GM18868 (cell line): ENCODE measurements at regions not wholly inside any gene's neighbourhood (a gene's known extent, or its start where the extent isn't known, plus 50 kb on each side); places are given as distances from the start of the nearest gene placed in this dataset.
"Not testable (repeated sequence)": the region's sequence is repeated elsewhere in the genome, so short reads cannot be mapped to it uniquely, and the experiment has no call there.

ENCODE experiments used
- ATAC-seq: cut with Tn5 transposase; IDR thresholded peaks from one replicate; pipeline ENCODE4 v1.9.1; 2021; ENCODE audit warnings: mild to moderate bottlenecking, moderate library complexity; ENCODE audit not compliant: unreplicated experiment

DNA sequence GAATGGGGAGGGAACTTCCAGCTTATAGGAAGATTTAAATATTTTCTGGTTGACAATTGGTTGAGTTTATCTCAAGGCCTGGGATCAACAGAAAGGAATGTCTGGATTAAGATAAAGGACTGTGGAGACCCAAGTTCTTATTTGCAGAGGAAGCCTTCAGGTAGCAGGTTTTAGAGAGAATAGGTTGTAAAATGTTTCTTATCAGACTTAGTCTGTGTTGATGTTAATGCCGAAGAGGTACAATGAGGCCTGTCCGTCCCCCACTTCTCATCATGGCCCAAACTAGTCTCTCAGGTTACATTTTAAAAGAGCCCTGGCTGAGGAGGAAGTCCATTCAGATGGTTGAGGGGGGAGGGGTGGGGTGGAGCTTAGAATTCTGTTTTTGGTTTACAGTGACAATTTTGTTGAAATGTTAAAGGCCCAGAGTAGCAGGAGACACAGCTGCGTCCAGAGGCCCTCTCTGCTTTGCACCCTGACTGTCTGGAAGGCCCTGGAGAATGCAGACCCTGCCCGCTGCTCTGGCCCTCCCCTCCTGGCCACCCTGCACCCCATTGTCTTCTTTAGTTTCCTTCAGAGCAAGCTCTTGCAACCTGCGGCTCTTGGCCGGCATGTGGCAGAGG lies 672.5 kb upstream of the TMEM132C start:
- ATAC-seq, result no peak

DNA sequence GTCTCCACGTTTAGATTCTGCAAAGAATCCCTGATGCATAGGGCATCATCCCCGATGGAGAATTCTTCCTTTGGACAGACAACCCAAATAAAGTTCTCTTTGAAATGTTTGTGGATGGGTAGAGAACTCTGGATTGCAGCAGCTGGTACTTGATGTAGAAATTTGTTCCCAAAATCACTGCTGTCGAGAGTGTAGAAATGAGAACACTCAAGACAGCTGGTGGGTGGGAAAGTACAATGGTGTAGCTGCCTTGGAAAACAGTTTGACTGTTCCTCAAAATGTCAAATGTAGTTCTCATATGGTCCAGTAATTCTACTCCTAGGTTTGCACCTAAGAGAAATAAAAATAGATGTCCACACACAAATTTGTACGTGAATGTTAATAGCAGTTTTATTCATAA lies 671.5 kb upstream of the TMEM132C start:
- ATAC-seq, result no peak

DNA sequence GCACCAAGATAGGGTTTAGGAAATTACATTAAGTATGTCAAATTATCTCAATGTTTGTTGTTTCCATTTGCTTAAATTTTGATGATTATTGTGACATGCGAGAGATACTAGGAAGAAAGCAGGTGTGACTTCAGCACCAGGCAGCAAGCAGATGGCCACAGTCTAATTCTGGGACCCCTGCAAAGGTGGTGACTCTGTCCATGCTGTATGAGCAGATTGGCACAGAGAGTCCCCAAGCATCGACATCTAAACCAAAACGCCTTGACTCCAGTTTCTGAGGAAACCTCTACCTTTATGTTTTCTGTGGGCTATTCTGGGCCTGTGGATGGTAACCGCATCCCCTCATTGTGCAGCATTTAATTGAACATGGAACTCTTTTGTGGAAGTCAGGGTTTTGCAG lies 670.1 kb upstream of the TMEM132C start:
- ATAC-seq, result no peak

DNA sequence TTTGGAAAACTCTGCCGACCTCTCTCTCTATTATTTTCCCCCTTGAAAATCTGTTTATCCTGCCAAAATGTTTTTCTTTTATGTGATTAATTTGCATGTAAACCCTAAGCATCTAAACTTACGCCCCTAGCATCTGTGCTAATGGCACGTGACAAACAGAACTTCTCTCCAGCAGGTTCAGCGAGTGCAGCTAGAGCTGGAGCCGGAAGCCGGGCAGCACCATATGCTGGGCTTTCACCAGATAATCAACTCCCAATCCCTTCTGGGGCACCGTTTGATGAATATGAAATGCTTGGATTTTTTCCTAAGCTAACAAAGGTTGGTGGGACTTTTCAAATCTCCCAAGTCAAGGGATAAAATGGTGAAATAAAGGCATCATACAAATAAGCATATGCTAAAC lies 667.5 kb upstream of the TMEM132C start:
- ATAC-seq, result no peak

DNA sequence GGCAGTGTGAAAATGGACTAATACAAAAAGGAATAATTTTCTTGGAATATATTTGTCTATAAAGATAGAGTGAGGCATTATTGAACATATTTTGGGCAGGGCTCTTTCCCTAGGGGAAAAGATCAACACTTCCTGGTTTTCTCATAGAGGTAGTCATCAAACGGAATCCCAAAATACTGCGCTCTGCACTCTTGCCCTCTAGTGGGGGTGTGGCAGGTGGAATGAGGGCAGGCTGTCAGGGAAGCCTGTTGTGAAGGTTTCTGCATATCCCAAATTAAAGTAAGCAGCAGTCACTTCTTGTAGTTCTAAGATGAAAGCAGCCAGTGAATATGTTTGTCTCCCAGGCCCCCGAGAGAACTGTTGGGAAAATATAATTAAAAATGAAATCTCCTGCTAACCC lies 666.8 kb upstream of the TMEM132C start:
- ATAC-seq, result no peak

DNA sequence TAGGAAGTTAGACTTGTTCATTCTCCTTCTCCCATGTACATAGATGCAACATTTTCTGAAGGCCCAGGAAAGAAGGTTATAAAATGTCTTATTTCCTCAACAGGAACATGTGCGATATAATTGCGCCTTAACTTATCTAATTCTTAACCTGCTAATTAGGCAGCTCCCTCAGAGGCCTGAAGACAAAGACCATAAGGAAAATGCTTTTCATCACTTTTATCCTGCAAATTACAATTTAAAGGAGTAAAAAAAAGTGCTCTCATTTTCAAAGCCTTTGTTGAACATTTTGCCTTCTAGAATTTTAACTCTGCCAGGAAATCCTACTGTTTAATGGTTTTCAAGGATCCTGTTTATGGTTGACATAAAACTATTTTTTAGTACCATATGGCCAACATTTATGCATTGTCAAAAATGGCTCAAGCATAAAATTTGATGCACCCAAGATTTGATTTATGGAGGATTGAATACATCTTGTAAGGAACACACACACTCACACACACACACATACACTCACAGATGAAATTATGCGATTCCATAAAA lies 660.4 kb upstream of the TMEM132C start:
- ATAC-seq, result no peak

DNA sequence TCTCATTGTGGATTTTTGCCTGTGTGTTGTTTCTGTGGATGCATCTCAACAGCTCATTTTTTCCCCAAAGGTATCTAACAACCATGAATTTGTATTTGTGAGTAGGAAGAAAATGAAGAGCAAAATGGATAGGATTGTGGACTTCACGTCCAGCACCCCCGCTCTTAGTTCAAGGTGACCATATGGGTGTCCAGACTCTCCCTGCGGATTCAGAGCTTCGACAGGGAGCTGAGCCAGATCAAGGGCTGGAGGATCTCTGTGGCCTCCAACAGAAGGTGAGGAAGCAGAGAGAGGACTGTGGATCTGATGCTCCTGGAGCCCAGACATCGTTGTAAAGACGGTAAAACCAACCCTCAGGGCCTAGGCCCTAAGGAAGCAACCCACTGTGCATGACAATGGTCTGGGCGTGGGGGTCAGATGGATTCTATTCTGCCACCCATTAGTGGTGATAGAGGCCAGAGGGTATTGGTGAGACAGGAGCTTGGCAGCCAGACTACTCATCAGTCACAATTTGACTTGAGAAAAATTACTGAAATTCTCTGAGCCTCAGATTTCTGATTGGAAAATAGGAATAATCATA lies 659.7 kb upstream of the TMEM132C start:
- no peak for ATAC-seq

DNA sequence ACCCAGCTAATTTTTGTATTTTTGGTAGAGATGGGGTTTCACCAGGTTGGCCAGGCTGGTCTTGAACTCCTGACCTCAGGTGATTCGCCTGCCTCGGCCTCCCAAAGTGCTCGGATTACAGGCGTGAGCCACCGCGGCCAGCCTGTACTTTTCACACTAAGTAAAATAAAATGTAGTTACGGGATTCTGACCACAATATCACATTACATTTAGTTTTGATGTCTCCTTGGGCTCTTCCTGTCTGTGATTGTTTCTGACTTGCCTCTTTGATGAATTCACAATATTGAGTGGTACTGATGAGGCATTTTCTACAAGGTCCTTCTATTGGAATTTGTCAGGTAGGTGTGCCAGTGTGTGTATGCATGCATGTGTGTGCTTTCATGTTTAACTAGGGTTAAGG lies 658.6 kb upstream of the TMEM132C start:
- ATAC-seq, result not testable (repeated sequence)

DNA sequence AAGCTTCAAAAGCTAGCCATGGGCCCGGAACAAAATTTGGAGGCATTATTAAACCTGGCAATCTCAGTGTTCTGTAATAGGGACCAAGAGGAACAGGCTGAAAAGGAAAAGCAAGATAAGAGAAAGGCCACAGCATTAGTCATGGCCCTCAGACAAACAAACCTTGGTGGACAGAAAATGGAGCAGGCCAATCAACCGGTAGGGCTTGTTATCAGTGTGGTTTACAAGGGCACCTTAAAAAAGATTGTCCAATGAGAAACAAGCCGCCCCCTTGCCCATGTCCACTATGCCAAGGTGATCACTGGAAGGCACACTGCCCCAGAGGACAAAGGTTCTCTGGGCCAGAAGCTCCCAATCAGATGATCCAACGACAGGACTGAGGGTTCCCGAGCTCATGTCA lies 653.9 kb upstream of the TMEM132C start:
- ATAC-seq, result no peak

DNA sequence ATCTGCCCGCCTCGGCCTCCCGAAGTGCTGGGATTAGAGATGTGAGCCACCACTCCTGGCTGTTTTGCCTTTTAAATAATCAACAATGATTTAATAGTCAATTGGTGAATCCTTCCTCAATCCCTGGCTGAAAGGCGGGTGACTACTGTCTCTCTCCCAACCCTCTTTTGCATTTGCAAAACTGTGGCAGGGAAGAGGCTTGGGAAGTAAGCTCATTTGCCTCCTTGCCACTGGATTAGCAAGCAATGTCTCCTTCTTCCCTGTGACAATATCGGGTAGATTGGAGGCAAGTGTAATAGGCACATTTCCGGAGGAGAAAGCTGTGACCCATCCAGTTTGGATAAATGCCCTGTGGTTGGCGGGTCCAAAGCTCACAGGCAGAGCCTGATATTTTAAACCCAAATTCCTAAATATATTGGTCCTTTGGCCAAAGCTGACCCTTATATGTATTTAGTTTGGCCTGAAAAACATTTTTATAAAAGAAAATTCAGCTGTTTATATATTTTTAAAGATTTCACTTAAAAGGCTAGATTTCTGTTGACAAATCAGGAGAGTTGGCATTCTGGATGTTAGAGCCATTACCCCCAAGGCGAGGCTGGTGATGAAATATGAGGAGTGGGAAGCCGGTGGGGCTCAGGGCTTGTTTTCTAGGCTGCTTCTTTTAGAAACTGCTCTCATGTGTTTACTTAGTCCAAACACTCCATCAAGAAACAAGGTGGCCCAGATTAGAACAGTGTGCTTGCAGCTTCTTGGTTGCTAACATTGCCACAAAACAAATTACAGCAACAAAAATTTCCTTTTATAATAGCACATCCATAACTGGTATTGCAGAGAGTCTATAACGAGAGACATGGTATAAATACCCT lies 646.9 kb upstream of the TMEM132C start:
- ATAC-seq, result no peak

DNA sequence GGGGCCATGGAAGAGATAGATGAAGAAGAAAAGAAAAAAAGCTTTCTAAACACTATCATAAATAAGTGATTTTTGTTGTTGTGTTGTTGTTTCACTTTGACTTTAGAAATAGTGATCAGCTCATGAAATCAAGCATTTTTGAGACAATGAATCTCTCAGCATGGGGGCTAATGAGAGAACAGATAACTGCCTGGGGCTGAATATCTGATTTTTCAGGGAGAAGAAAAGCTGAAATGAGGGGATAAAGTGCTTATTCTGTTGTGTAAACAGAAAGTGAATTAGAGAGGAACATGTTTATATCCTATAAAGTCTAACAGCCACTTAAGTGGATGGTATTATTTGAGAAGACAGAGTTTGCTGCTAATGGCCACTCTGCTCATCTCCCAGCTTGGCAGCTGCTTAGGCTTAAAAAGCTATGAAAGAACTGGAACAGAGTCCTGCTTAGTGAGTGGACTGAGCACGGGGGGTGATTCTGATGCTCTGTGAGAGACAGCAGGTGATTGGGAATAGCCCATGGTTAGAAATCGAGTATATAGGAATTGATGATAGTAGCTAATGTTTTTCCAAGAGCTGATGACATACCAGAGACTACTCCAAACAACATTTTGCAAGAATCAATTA lies 646.1 kb upstream of the TMEM132C start:
- no peak for ATAC-seq

DNA sequence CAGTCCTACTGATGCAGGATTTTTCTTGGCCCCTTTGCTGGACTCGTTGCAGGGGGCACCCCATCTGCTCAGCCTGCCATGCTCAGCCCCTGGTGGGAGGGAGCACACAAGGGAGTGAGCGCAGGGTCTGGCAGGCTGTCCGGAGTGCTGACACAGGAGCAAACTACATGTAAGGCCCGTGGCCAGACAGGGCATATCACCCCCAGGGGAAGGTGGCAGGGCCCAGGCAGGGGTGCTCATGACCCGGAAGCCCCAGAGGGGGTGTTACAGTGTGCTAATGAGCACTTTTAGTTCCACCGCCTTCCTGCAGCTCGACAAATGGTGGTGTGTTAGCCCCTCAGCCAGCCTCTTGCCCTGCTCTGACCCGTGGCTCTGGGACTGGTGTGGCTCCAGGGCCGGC lies 645.6 kb upstream of the TMEM132C start:
- no peak for ATAC-seq

DNA sequence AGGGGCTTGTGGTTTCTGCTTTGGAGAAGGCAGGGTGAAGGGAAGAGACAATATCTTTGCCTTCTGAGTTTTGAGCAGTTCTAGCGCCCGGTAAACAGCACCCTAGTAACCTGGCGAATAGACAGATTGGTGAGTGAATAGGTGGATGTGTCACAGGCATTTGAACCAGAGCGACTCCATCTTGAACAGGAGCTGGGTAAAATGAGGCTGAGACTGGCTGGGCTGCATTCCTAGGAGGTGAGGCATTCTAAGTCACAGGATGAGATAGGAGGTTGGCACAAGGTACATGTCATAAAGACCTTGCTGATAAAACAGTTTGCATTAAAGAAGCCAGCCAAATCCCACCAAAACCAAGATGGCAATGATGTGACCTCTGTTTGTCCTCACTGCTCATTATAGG lies 643.6 kb upstream of the TMEM132C start:
- no peak for ATAC-seq

DNA sequence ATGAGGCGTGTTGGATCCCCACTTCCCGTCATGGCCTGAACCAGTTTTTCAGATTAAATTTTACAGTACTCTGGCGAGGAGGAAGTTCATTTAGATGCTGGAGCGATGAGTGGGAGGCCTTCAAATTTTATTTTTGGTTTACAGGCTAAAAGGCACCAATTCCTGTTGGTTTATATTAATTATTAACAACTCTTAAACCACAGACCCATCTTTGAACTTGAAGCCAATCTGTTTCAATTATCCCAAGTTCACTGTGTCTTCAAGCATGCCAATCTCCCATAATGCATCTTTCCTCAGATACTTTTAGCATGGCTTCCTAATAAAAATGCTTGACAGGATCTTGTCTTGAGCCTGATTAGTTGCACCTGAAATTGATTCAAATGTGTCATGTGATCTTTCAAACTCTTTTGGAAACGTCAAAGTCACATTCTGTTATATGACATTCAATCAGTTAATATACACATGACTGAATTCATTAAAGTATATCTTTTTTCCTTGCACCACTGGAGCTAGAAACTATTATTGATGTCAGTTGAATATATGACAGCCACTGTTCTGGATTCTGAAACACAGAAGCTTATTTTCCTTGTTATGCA lies 641.7 kb upstream of the TMEM132C start:
- ATAC-seq, result no peak

DNA sequence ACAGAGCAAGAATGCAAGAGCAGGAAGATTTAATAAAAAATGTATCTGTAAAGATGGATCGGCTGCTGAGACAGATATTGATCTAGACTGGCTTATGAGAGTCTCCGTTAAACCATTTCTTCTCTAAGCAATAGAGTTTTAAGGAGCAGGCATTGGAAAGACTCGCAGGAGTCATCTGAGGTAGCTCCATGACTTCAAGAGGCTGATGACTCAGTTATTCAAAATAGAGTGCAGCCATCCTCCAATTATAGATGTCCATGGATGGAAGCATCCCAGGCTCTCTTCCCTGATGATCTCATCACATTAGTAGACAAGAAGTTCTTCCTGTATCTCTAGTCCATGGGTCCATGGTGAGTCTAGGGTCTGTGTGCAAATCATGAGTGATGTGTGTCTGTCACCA lies 638.3 kb upstream of the TMEM132C start:
- no peak for ATAC-seq

DNA sequence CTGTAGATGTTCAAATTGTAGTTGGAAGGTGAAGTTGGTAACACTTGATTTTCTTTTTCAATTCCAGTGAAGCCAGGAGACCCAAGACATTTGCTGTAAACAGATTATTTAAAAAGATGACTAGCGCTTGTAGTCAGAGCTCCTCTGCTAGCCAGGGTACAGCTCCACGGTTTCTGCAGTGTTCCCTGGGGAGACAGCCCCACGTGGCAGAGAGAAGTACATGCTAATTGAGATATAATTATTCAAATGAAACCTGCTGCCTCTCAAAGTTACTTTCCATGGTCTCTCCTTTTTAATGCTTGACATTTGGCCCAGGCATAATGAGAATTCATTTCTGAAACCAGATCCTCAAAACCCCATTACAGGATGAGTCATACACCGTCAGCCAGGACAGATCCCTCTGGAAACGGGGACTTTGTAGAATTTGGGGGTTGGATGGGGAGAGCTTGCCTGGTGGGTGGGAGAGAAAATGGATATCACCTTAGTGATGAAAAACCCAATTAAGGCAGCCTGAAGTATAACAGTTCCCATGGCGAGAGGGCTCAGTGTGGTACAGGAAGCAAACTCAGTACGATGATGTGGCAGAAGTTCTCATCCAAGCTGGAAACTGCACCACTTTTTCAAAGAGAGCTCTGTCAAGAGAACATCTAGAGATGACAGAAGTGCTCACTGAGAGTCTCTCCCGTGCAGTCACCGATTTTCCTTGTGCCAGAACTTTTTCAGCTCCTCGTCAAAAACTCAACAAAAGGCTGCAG lies 637.7 kb upstream of the TMEM132C start:
- no peak for ATAC-seq

DNA sequence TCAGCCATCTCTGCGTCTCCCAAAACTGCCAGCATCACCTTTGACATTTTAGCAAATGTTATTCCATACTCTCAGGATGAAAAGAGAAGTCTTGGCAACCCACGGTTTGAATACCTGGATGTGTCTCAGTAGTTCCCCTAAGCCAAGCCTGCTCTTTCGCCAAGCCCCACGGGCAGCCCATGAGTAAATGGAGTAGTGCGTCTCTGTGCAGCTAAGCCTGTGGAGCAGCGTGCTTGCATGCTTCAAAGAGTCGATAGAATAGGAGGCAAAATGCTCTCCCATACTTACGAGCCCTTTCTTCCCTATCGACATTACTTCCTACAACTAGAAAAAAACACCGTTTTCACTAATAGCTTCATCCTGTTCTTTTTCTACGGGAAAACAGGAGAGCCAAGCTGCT lies 634.5 kb upstream of the TMEM132C start:
- ATAC-seq, result no peak

DNA sequence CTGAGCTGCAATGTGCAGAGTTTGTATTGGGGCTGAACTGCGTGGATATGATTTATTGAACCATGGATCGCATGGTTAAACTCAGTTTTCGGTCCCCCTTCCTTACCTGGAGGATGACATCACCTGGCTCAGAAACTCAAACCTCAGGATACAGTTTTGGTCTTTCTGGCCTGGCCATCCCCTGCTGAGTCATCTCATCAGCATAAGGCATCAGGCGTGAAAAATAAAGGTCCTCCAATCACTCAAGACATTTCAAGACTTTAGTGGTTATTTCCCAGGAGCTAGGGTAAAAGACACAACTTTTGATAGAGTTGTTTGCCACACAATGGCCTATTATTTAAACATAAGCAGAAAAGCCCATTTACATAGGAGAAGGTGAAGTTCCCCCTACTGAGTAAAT lies 631.1 kb upstream of the TMEM132C start:
- peak; percentile 84 for ATAC-seq

DNA sequence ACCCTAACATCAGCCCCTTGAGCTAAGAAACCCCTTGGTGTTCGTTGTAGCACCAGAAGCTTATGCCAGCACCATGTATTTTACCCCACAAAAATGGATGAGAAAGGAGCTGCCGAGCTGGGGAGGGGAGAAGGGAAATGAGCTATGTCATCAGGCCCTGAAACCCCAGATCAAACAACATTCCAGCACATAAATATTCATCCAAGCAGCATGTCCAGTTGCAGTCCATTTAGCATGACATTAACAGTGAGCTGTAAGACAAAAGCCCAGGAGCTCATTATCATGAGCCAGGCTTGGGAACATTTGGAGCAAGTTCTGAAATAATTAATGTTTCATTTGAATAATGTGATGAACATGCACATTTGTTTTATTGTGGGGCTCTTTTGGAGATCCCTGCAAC lies 630.1 kb upstream of the TMEM132C start:
- no peak for ATAC-seq

DNA sequence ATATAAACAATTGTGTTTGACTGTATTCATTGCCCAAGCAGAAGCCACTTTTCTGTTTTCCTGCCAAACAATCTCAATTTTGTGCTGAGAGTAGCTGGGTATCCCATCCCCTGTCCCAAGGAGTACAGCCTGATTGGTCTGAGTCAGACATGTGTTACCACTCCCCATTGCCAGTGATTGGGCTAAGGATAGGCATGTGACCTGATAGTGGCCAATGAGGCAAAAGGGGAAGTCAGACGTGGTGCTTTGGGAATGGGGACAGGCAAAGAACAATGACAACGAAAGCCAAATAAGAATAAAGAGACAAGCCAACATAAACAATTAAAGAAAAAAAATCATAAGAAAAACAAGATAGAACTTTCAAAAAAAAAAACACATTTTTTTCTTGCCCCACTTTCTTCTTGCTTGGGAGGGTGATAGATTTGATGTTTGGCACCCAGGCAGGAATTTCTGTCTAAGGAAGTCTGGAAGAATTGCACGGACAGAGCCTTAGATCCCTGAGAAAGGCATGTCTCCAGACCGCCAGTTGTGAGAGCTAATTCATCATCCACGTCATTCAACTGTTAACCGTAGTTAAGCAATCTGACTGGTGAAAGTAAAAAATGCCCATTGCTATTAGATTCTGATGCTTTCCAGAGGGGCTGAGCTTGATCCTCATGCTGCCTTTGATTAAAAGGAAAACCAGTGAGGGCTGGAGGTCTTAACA lies 626.6 kb upstream of the TMEM132C start:
- no peak for ATAC-seq
